Osteoblast (primary cell): ENCODE measurements at regions not wholly inside any gene's neighbourhood (a gene's known extent, or its start where the extent isn't known, plus 50 kb on each side); places are given as distances from the start of the nearest gene placed in this dataset.

ENCODE experiments used
- DNase-seq: peaks from one replicate; pipeline ENCODE4 v3.0.0; 2011; ENCODE audit warnings: low spot score, mixed read lengths; ENCODE audit not compliant: insufficient read length; ENCODE audit errors: missing footprints
- H2AFZ ChIP-seq: 2 replicates; pipeline ENCODE4 v1.6.0; 2011; ENCODE audit warnings: mild to moderate bottlenecking, low read length
- H3K27ac ChIP-seq: 2 replicates; pipeline ENCODE4 v1.5.1; 2011; ENCODE audit warnings: mild to moderate bottlenecking, low read depth, low read length, moderate library complexity
- H3K27me3 ChIP-seq: 2 replicates; pipeline ENCODE4 v1.6.0; 2012; ENCODE audit warnings: mild to moderate bottlenecking, control low read depth, inconsistent platforms, low read length, moderate library complexity; ENCODE audit not compliant: insufficient read depth
- H3K36me3 ChIP-seq: 2 replicates; pipeline ENCODE4 v1.5.1; 2011; ENCODE audit warnings: mild to moderate bottlenecking, low read length, control low read depth, moderate library complexity; ENCODE audit not compliant: insufficient read depth
- H3K4me1 ChIP-seq: 2 replicates; pipeline ENCODE4 v1.5.1; 2011; ENCODE audit warnings: mild to moderate bottlenecking, low read length, control low read depth, moderate library complexity; ENCODE audit not compliant: insufficient read depth
- H3K4me2 ChIP-seq: 2 replicates; pipeline ENCODE4 v1.6.0; 2011; ENCODE audit warnings: mild to moderate bottlenecking, low read length; ENCODE audit not compliant: insufficient read depth
- H3K4me3 ChIP-seq: fragments of 200-600 bp; sonication (generic); 3 replicates; pipeline ENCODE4 v1.5.1; 2012; ENCODE audit warnings: mild to moderate bottlenecking, low read length, inconsistent platforms; ENCODE audit not compliant: insufficient read depth
- H3K79me2 ChIP-seq: 2 replicates; pipeline ENCODE4 v1.6.0; 2012; ENCODE audit warnings: mild to moderate bottlenecking, low read length, control low read depth, inconsistent platforms; ENCODE audit not compliant: insufficient read depth
- H3K9me3 ChIP-seq: 2 replicates; pipeline ENCODE4 v1.5.1; 2011; ENCODE audit warnings: low read depth, low read length, control low read depth
- H4K20me1 ChIP-seq: 2 replicates; pipeline ENCODE4 v1.6.0; 2012; ENCODE audit warnings: mild to moderate bottlenecking, low read length, control low read depth; ENCODE audit not compliant: insufficient read depth
- CTCF ChIP-seq: IDR thresholded peaks from 2 replicates; pipeline ENCODE4 v1.5.1; 2011; ENCODE audit warnings: mild to moderate bottlenecking, low read depth, low read length, moderate library complexity; ENCODE audit errors: extremely low read depth

GRCh38 chr16:8511464-8511863, 78.8 kb downstream of the TMEM114 start:
- Histone ChIP-seq H3K4me3 (no peak overlapping the region), H3K79me2 (no peaks in the 10 kb centered on the region), H3K9me3 (no peaks in the 10 kb centered on the region), H4K20me1 (no peaks in the 10 kb centered on the region), H3K27me3 (no peaks in the 10 kb centered on the region), H3K4me1 (no peaks in the 10 kb centered on the region), H2AFZ (no peak overlapping the region), H3K27ac (no peak overlapping the region), H3K4me2 (no peak overlapping the region), H3K36me3 (no peaks in the 10 kb centered on the region)
- DNase-seq, result no peak
- no peak for TF ChIP-seq CTCF

GRCh38 chr16:8510160-8510559, 80.2 kb downstream of the TMEM114 start:
- Histone ChIP-seq H3K79me2 (no peaks in the 10 kb centered on the region), H3K27ac (no peak overlapping the region), H3K4me2 (no peak overlapping the region), H3K9me3 (no peaks in the 10 kb centered on the region), H4K20me1 (no peaks in the 10 kb centered on the region), H2AFZ (no peak overlapping the region), H3K36me3 (no peaks in the 10 kb centered on the region), H3K27me3 (no peaks in the 10 kb centered on the region), H3K4me3 (no peak overlapping the region), H3K4me1 (no peaks in the 10 kb centered on the region)
- no peak for DNase-seq
- TF ChIP-seq CTCF, result no peak

GRCh38 chr16:8505327-8505991, 84.9 kb downstream of the TMEM114 start:
- H3K9me3 ChIP-seq, result no peaks in the 10 kb centered on the region
- H3K36me3 ChIP-seq, result no peaks in the 10 kb centered on the region
- no peaks in the 10 kb centered on the region for H3K27me3 ChIP-seq
- no peak overlapping the region for H3K4me3 ChIP-seq
- H3K27ac ChIP-seq, result no peak overlapping the region
- no peak overlapping the region for H2AFZ ChIP-seq
- H3K4me2 ChIP-seq, result no peak overlapping the region
- H3K4me1 ChIP-seq, result no peaks in the 10 kb centered on the region
- no peaks in the 10 kb centered on the region for H3K79me2 ChIP-seq
- no peak for DNase-seq
- no peak for TF ChIP-seq CTCF
- H4K20me1 ChIP-seq, result no peaks in the 10 kb centered on the region

GRCh38 chr16:8502446-8502845, 87.9 kb downstream of the TMEM114 start:
- no peaks in the 10 kb centered on the region for H3K79me2 ChIP-seq
- H3K36me3 ChIP-seq, result no peaks in the 10 kb centered on the region
- no peak overlapping the region for H3K27ac ChIP-seq
- no peak overlapping the region for H3K4me3 ChIP-seq
- no peak for TF ChIP-seq CTCF
- no peak for DNase-seq
- no peaks in the 10 kb centered on the region for H3K27me3 ChIP-seq
- no peak overlapping the region for H2AFZ ChIP-seq
- H4K20me1 ChIP-seq, result no peaks in the 10 kb centered on the region
- no peaks in the 10 kb centered on the region for H3K9me3 ChIP-seq
- no peak overlapping the region for H3K4me2 ChIP-seq
- H3K4me1 ChIP-seq, result no peaks in the 10 kb centered on the region
